ENCODE measurements at regions not wholly inside any gene's neighbourhood (a gene's known extent, or its start where the extent isn't known, plus 50 kb on each side); places are given as distances from the start of the nearest gene placed in this dataset.
"Not testable (repeated sequence)": the region's sequence is repeated elsewhere in the genome, so short reads cannot be mapped to it uniquely, and the experiment has no call there.

- H3K4me1 Mint-ChIP-seq; H3K27ac ChIP-seq (ENCODE audit: low read depth, low read length); H3K27me3 Mint-ChIP-seq (ENCODE audit: insufficient read depth); H3K27me3 ChIP-seq (ENCODE audit: control insufficient read depth, insufficient read depth, low read length, poor library complexity, severe bottlenecking); H3K9me3 ChIP-seq (ENCODE audit: control insufficient read depth, low read length); H3K4me1 ChIP-seq (ENCODE audit: control insufficient read depth, insufficient read depth, low read length); H3K9me3 Mint-ChIP-seq; H3K27ac Mint-ChIP-seq; H3K4me3 ChIP-seq (ENCODE audit: low read length); H3K4me3 Mint-ChIP-seq; DNase-seq; H3K36me3 Mint-ChIP-seq (ENCODE audit: low read depth); H3K9ac ChIP-seq (ENCODE audit: extremely low read depth, low read length, poor library complexity, severe bottlenecking); H3K36me3 ChIP-seq (ENCODE audit: control insufficient read depth, insufficient read depth, low read length): not testable (repeated sequence)
- WGBS, 2 experiments (ENCODE audit: insufficient coverage in 1 of 2, insufficient read length in 1 of 2), result 83% methylated on average over 2 of the region's 5 CpGs; no CpG with 5 or more reads in 1 of the 2 experiments
These were observed 340.2 kb downstream of the BCL2L11 start for GRCh38 chr2:111460901-111461300.

- H3K4me3 Mint-ChIP-seq; H3K27ac ChIP-seq (ENCODE audit: low read depth, low read length); H3K9ac ChIP-seq (ENCODE audit: extremely low read depth, low read length, poor library complexity, severe bottlenecking); H3K36me3 ChIP-seq (ENCODE audit: control insufficient read depth, insufficient read depth, low read length); H3K4me1 ChIP-seq (ENCODE audit: control insufficient read depth, insufficient read depth, low read length); H3K4me3 ChIP-seq (ENCODE audit: low read length); H3K9me3 Mint-ChIP-seq; H3K9me3 ChIP-seq (ENCODE audit: control insufficient read depth, low read length); H3K27ac Mint-ChIP-seq; H3K27me3 Mint-ChIP-seq (ENCODE audit: insufficient read depth); DNase-seq; H3K27me3 ChIP-seq (ENCODE audit: control insufficient read depth, insufficient read depth, low read length, poor library complexity, severe bottlenecking); H3K36me3 Mint-ChIP-seq (ENCODE audit: low read depth); H3K4me1 Mint-ChIP-seq: not testable (repeated sequence)
- WGBS, 2 experiments (ENCODE audit: insufficient coverage in 1 of 2, insufficient read length in 1 of 2), result 67% methylated on average over 1 of the region's 1 CpG; no CpG with 5 or more reads in 1 of the 2 experiments
These were observed 341.1 kb downstream of the BCL2L11 start for GRCh38 chr2:111461831-111462230.

- H3K36me3 Mint-ChIP-seq (ENCODE audit: low read depth); DNase-seq: not testable (repeated sequence)
These were observed 341.9 kb downstream of the BCL2L11 start for GRCh38 chr2:111462572-111462971.

GRCh38 chr2:111463238-111463848, 342.6 kb downstream of the BCL2L11 start:
- not testable (repeated sequence) for H3K27ac Mint-ChIP-seq; H3K27me3 Mint-ChIP-seq (ENCODE audit: insufficient read depth); H3K4me3 Mint-ChIP-seq; H3K4me1 ChIP-seq (ENCODE audit: control insufficient read depth, insufficient read depth, low read length); H3K9me3 Mint-ChIP-seq; H3K36me3 Mint-ChIP-seq (ENCODE audit: low read depth); H3K27ac ChIP-seq (ENCODE audit: low read depth, low read length); H3K4me1 Mint-ChIP-seq; H3K9me3 ChIP-seq (ENCODE audit: control insufficient read depth, low read length); H3K9ac ChIP-seq (ENCODE audit: extremely low read depth, low read length, poor library complexity, severe bottlenecking); H3K4me3 ChIP-seq (ENCODE audit: low read length); H3K27me3 ChIP-seq (ENCODE audit: control insufficient read depth, insufficient read depth, low read length, poor library complexity, severe bottlenecking); H3K36me3 ChIP-seq (ENCODE audit: control insufficient read depth, insufficient read depth, low read length)
- 94% methylated on average over 8 of the region's 13 CpGs; no CpG with 5 or more reads in 1 of the 2 experiments for WGBS, 2 experiments (ENCODE audit: insufficient coverage in 1 of 2, insufficient read length in 1 of 2)
- DNase-seq, result peak; percentile 37

More at GRCh38 chr2:111462572-111462971, 341.9 kb downstream of the BCL2L11 start:
- not testable (repeated sequence) for H3K36me3 ChIP-seq (ENCODE audit: control insufficient read depth, insufficient read depth, low read length); H3K27ac ChIP-seq (ENCODE audit: low read depth, low read length); H3K4me3 Mint-ChIP-seq; H3K27me3 Mint-ChIP-seq (ENCODE audit: insufficient read depth); H3K9ac ChIP-seq (ENCODE audit: extremely low read depth, low read length, poor library complexity, severe bottlenecking); H3K4me3 ChIP-seq (ENCODE audit: low read length); H3K4me1 Mint-ChIP-seq; H3K9me3 ChIP-seq (ENCODE audit: control insufficient read depth, low read length); H3K27ac Mint-ChIP-seq; H3K9me3 Mint-ChIP-seq; H3K4me1 ChIP-seq (ENCODE audit: control insufficient read depth, insufficient read depth, low read length); H3K27me3 ChIP-seq (ENCODE audit: control insufficient read depth, insufficient read depth, low read length, poor library complexity, severe bottlenecking)
- no CpG with 5 or more reads among the region's 2 CpGs for WGBS, 2 experiments (ENCODE audit: insufficient coverage in 1 of 2, insufficient read length in 1 of 2)

GRCh38 chr2:111463956-111464355, 343.2 kb downstream of the BCL2L11 start:
- not testable (repeated sequence) for H3K9ac ChIP-seq (ENCODE audit: extremely low read depth, low read length, poor library complexity, severe bottlenecking); H3K27me3 Mint-ChIP-seq (ENCODE audit: insufficient read depth); H3K4me3 ChIP-seq (ENCODE audit: low read length); H3K36me3 Mint-ChIP-seq (ENCODE audit: low read depth); H3K27ac Mint-ChIP-seq; H3K4me1 Mint-ChIP-seq; H3K27ac ChIP-seq (ENCODE audit: low read depth, low read length); H3K27me3 ChIP-seq (ENCODE audit: control insufficient read depth, insufficient read depth, low read length, poor library complexity, severe bottlenecking); H3K4me3 Mint-ChIP-seq; DNase-seq; H3K9me3 Mint-ChIP-seq; H3K36me3 ChIP-seq (ENCODE audit: control insufficient read depth, insufficient read depth, low read length); H3K4me1 ChIP-seq (ENCODE audit: control insufficient read depth, insufficient read depth, low read length); H3K9me3 ChIP-seq (ENCODE audit: control insufficient read depth, low read length)
- WGBS, 2 experiments (ENCODE audit: insufficient coverage in 1 of 2, insufficient read length in 1 of 2), result no CpG with 5 or more reads among the region's 10 CpGs

GRCh38 chr2:111464367-111464766, 343.7 kb downstream of the BCL2L11 start:
- WGBS, 2 experiments (ENCODE audit: insufficient coverage in 1 of 2, insufficient read length in 1 of 2), result 49% methylated on average over 5 of the region's 10 CpGs; no CpG with 5 or more reads in 1 of the 2 experiments
- H3K27me3 Mint-ChIP-seq (ENCODE audit: insufficient read depth); H3K27me3 ChIP-seq (ENCODE audit: control insufficient read depth, insufficient read depth, low read length, poor library complexity, severe bottlenecking); H3K27ac Mint-ChIP-seq; H3K36me3 Mint-ChIP-seq (ENCODE audit: low read depth); H3K27ac ChIP-seq (ENCODE audit: low read depth, low read length); H3K4me1 Mint-ChIP-seq; H3K9me3 ChIP-seq (ENCODE audit: control insufficient read depth, low read length); H3K36me3 ChIP-seq (ENCODE audit: control insufficient read depth, insufficient read depth, low read length); H3K4me3 ChIP-seq (ENCODE audit: low read length); H3K9me3 Mint-ChIP-seq; H3K4me1 ChIP-seq (ENCODE audit: control insufficient read depth, insufficient read depth, low read length); H3K4me3 Mint-ChIP-seq; H3K9ac ChIP-seq (ENCODE audit: extremely low read depth, low read length, poor library complexity, severe bottlenecking): not testable (repeated sequence)
- DNase-seq, result peak; percentile 35

- H3K36me3 Mint-ChIP-seq (ENCODE audit: low read depth); H3K4me3 Mint-ChIP-seq; H3K9ac ChIP-seq (ENCODE audit: extremely low read depth, low read length, poor library complexity, severe bottlenecking); H3K27ac Mint-ChIP-seq; H3K4me1 ChIP-seq (ENCODE audit: control insufficient read depth, insufficient read depth, low read length); H3K27me3 Mint-ChIP-seq (ENCODE audit: insufficient read depth); H3K27me3 ChIP-seq (ENCODE audit: control insufficient read depth, insufficient read depth, low read length, poor library complexity, severe bottlenecking); DNase-seq; H3K36me3 ChIP-seq (ENCODE audit: control insufficient read depth, insufficient read depth, low read length); H3K9me3 ChIP-seq (ENCODE audit: control insufficient read depth, low read length); H3K4me3 ChIP-seq (ENCODE audit: low read length); H3K9me3 Mint-ChIP-seq; H3K27ac ChIP-seq (ENCODE audit: low read depth, low read length); H3K4me1 Mint-ChIP-seq: not testable (repeated sequence)
- 93% methylated on average over 3 of the region's 3 CpGs; no CpG with 5 or more reads in 1 of the 2 experiments for WGBS, 2 experiments (ENCODE audit: insufficient coverage in 1 of 2, insufficient read length in 1 of 2)
These were observed 344.8 kb downstream of the BCL2L11 start for GRCh38 chr2:111465521-111465920.
